M059J (cell line): ENCODE measurements at regions not wholly inside any gene's neighbourhood (a gene's known extent, or its start where the extent isn't known, plus 50 kb on each side); places are given as distances from the start of the nearest gene placed in this dataset.
A peak's percentile ranks its signal among the peaks of the same experiment; 100 is the strongest.
"Not testable (repeated sequence)": the region's sequence is repeated elsewhere in the genome, so short reads cannot be mapped to it uniquely, and the experiment has no call there.

Experiments
- DNase-seq: peaks from one replicate; pipeline ENCODE4 v3.0.0-alpha.2; 2012; ENCODE audit warnings: low read depth

DNA sequence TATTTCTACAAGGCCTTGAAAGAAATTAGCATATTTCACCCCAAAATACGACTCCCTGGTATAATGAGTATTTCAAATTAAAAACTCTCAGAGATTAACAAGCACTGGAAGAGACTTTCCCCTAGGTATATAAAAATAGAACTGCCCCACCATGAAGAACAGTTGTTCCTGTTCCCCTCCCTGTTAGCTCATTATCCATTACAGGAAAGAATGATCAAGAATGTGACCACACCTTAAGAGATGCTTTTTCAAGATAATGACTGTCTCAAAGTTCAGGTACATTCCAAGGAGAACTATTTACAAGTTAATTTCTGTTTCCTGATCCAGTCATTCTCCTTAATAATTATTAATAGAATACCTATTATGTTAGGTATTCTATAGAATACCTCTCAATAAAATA is 1220.6 kb upstream of the CDH2 start:
- no peak for DNase-seq

DNA sequence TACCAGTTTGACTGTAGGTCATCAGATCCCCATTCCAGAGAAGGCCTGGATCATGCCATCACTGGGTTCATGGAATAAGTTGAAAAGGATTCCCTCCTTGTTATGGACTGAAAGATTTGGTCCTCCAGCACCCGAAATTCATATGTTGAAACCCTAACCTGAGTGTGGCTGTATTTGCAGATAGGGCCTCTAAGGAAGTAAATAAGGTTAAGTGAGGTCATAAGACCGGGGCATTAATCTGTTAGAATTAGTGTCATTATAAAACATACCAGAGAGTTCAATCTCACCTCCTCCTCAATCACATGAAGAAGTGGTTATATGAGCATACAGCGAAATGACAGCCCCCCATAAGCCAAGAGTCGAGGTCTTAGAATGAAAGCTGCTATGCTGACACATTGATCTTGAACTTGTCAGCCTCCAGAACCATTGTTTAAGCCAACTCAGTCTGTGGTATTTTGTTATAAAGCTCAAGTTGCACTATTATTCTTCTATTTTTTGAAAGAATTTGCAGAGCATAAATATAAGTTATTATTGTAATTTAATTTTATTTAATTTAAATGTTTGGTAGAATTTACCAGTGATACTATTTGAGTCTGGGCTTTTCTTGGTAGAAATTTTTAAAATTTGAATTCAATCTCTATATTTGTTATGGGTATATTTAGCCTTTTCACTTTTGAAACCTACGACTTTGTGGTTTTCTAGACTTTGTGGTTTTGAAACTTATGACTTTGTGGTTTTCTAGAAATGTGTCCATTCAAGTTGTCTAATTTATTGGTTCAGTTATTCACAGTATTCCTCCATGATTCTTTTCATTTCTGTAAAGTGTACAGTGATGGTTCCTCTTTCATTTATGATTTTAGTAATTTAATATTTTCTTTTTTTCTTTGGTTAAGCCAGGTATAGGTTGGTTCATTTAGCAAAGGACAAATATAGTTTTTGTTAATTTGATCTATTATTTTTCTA is 1206.7 kb upstream of the CDH2 start:
- peak; percentile 66 for DNase-seq

- DNase-seq: peak; percentile 18
Observed at GRCh38 chr18:29378651-29379136, 1201.8 kb upstream of the CDH2 start.

DNA sequence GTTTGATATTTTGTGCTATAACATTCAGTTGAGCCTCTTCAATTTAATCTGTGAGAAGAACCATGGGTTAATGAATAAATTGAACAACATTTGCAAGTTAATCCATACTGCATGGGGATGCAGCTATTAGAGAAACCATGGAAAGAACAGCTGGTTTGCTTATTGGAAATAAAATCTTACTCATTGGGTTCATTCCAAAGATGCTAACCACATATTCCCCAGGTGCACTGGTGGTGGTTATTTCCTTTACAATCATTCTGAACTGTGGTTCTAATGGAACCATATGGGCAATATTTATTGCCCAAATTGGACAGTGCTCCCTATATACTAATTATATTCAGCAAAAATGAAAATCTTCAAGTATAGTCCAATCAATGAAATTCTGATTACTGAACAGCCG is 1200.4 kb upstream of the CDH2 start:
- no peak for DNase-seq

- no peak for DNase-seq
Observed at GRCh38 chr18:29373000-29373399, 1196.1 kb upstream of the CDH2 start.

- no peak for DNase-seq
Observed at GRCh38 chr18:29361843-29362242, 1184.9 kb upstream of the CDH2 start.

DNA sequence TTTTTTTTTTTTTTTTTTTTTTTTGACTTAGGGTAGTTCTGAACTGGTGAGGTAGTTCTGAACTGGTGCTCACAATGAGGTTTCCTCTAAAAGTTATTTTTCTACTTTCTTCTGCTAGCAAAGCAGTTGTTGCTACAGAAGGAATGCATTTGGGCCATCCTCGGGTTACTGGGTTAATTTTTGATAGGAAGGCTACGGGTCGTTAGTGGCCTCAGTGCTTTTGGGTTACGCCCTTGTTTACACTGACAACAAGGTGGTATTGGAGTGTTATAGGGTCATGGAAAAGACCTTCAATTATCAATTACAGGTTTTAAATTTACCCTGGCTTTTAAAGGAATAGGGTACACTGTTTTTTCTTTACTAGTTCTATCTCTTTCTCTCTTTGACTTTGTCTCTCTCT is 1183.7 kb upstream of the CDH2 start:
- DNase-seq: not testable (repeated sequence)

DNA sequence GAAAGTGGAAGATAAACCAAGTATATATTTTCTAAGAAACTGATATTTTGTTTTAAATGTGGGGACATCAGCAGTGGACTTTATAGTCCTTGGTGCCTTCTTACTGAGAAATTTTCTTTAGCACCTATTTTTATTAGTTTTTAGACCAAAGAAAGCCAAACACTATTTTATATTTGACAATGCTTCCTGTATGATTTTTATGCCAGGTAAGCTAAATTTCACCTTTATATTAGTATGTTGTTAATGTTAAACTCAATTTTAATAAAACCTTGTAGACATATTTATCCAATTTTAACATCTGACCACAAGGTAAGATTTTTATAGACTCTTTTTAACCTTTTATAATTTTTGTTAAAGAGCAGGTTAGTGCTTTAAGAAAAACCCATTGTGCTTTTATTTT is 1182.3 kb upstream of the CDH2 start:
- not testable (repeated sequence) for DNase-seq

DNA sequence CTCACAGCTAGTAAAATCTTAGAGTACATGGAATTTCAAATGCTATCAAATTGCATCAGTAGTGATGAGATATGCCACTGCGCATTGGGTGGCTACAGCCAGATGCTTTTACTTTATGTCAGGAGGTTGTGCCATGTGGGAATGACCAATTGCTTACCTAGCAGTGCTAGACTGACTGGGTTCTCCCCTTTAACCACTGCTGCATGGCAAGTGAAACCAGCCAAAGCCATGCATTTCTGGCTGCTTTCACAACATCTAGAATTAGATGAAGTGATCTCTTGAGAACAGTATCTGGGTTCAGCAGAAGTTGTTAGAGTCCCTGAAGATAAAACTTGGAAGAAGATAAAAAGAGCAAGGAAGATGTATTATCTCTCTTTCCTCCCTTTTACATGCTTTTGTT is 1174.2 kb upstream of the CDH2 start:
- no peak for DNase-seq

DNA sequence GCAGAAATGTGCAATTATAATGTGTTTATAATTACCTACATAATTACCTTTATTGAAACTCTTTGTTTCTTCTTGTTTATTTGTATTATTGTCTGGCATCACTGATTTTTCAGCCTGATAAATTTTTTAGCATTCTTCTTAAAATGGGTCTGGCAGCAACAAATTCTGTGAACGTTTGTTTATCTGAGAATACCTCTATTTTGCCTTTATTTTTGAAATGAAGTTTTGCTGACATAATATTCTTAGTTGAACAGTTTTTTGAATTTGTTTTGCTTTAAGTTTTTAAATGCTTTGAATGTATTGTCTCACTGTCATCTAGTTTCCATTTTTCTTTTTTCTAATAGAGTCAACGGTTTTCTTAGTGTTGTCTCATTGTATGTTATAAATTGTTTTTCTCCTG is 1152.0 kb upstream of the CDH2 start:
- no peak for DNase-seq

DNA sequence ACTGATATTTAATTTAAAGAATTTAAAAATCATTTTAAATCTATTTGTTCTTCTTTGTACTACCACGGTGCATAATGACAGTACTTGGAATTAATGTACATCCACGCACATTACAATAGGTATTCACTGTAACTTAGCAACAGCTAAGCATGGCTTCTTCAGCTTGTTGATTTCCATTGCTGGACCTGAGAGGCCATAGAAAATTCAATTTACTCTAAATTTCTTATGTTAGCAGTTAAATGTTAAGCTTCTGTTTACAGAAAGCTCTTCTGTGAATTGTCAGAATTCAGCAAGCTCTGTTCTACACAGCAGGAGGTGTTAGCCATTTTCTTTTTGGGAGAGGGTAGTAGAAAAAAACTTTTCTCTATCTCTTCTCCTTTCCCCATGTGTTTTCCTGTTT is 1149.3 kb upstream of the CDH2 start:
- DNase-seq: no peak

DNA sequence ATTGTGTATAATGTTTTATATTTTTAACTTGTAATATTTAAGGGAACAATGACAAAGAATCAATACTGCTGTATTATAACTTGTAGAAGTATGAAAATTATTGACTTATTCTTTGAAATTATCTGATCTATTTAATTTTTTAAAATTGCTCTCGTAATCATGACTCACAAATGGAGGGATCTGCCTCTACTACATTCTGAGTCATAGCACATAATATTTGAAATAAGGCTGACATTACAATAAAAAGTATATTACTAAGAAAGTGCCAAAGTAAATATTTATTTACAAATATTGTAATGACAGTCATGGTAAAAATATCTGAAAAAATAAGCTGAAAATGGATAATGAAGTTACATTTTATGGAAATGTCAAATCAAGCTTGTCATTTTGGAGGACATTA is 1144.6 kb upstream of the CDH2 start:
- DNase-seq: no peak

DNA sequence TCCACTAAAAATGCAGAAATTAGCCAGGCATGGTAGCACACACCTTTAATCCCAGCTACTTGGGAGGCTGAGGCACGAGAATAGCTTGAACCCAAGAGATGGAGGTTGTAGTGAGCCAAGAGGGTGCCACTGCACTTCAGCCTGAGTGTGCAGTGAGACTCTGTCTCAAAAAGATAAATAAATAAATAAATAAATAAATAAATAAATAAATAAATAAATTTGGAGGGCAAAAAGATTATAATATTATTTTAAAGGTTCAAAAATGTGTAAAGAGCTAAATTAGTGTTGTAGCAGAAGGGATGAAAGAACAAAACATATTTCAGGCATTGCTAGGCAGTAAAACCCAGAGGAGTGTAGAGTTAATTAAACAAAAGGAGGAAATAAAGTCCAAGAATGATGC is 1136.4 kb upstream of the CDH2 start:
- DNase-seq: no peak

- DNase-seq: no peak
Observed at GRCh38 chr18:29311580-29311979, 1134.7 kb upstream of the CDH2 start.

DNA sequence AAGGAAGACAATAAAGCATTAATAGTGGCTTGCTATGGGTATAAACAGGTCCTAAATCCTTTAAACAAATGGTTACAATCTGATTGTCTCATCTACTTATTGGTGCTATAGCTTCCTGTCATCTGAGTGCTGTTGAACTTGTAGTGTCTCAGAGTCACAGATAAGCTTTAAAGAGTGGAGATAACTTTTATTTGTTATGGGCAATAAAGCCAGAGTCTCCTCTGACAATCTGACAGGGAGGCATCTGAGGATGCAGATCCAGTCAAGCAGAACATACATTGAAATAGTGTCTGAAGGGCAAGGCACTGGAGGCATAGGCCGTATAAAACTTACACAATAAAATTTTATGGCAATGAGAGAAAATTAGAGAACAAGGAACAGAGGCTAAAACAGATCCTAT is 1132.4 kb upstream of the CDH2 start:
- DNase-seq: no peak

DNA sequence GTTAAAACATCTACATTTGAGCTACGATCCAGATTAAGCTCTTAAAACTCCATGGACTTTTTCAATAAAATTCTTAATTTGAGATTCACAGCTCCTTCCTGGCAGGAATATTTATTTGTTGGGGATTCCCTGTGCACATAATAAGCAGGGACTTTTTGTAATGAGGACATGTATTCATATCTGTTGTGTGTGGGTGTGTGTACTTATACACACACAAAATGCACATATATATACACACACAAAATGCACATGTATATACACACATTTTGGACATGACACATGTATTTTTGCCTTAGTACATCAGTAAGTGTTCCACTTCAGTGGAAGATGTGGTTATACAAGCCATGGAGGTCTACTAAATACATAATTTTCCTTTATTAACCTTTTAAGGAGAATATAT is 1131.1 kb upstream of the CDH2 start:
- DNase-seq: no peak

GRCh38 chr18:29307231-29307630 is 1130.3 kb upstream of the CDH2 start:
- peak; percentile 10 for DNase-seq

GRCh38 chr18:29305516-29305915 is 1128.6 kb upstream of the CDH2 start:
- DNase-seq: no peak

- no peak for DNase-seq
Observed at GRCh38 chr18:29301048-29301447, 1124.1 kb upstream of the CDH2 start.

GRCh38 chr18:29285471-29285870 is 1108.5 kb upstream of the CDH2 start:
- no peak for DNase-seq

DNA sequence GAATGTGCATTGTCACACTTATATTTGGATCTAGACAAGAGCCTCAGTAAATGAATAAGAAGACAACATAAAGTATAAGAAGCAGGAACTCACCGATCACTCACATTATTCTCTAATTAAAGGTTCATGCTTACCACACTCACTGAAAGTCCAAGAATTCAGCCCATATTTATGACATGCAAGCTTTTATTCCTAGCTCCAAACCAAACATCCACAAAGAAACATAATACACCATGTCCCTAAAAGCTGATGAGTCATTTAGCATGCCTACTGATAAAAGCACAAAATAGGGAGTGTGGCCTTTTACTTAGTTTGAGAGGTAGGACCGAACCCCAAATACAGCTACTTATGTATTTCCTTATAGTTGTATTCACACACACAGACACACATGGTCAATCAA is 1094.6 kb upstream of the CDH2 start:
- peak; percentile 37 for DNase-seq

DNA sequence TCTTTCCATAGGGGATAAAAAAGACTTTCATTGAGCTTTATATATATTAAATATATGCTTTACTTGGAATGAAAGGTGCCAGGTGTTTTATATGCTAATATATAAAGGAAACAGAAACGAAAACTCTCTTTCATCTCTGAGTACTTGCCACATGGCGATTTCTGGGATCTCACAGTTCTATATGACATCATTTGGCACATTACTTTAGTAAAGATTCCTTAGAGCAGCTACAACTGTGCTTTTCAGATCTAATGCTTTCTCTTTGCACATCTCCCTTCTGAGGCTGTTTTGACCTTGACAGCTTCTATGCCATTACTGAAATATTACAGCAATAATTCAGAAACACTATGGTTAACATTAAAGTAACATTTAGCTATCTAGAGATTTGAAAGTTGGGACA is 1082.9 kb upstream of the CDH2 start:
- DNase-seq: no peak

- DNase-seq: no peak
Observed at GRCh38 chr18:29254123-29254522, 1077.2 kb upstream of the CDH2 start.

- peak; percentile 16 for DNase-seq
Observed at GRCh38 chr18:29251681-29252080, 1074.8 kb upstream of the CDH2 start.
